DND-41 (cell line): ENCODE measurements at regions not wholly inside any gene's neighbourhood (a gene's known extent, or its start where the extent isn't known, plus 50 kb on each side); places are given as distances from the start of the nearest gene placed in this dataset.

Experiments
- EZH2 ChIP-seq: IDR thresholded peaks from 3 replicates; pipeline ENCODE4 v1.6.1; 2012; ENCODE audit warnings: borderline replicate concordance, low read depth, mild to moderate bottlenecking, moderate library complexity, low read length, inconsistent platforms; ENCODE audit not compliant: severe bottlenecking
- TF ChIP-seq, protein P1 (sequence below): IDR thresholded peaks from 2 replicates; pipeline ENCODE4 v1.5.1; 2012; ENCODE audit warnings: borderline replicate concordance, low read length, moderate library complexity, mild to moderate bottlenecking; ENCODE audit not compliant: poor library complexity, severe bottlenecking; ENCODE audit errors: extremely low read depth

GRCh38 chr6:157757430-157758403 is 65.3 kb upstream of the SNX9 start:
- TF ChIP-seq EZH2, result no peak
- TF ChIP-seq, protein P1, sequence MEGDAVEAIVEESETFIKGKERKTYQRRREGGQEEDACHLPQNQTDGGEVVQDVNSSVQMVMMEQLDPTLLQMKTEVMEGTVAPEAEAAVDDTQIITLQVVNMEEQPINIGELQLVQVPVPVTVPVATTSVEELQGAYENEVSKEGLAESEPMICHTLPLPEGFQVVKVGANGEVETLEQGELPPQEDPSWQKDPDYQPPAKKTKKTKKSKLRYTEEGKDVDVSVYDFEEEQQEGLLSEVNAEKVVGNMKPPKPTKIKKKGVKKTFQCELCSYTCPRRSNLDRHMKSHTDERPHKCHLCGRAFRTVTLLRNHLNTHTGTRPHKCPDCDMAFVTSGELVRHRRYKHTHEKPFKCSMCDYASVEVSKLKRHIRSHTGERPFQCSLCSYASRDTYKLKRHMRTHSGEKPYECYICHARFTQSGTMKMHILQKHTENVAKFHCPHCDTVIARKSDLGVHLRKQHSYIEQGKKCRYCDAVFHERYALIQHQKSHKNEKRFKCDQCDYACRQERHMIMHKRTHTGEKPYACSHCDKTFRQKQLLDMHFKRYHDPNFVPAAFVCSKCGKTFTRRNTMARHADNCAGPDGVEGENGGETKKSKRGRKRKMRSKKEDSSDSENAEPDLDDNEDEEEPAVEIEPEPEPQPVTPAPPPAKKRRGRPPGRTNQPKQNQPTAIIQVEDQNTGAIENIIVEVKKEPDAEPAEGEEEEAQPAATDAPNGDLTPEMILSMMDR, result no peak
